GM23338 (cell line): ENCODE measurements at regions not wholly inside any gene's neighbourhood (a gene's known extent, or its start where the extent isn't known, plus 50 kb on each side); places are given as distances from the start of the nearest gene placed in this dataset.

Experiments used
- ATAC-seq: fragments of 200-7000 bp; cut with Tn5 transposase; 3 replicates; pipeline ENCODE4 v1.9.1; 2020
- DNase-seq: peaks from one replicate; pipeline ENCODE4 v3.0.0-alpha.2; 2015; ENCODE audit warnings: low spot score
- H2AFZ ChIP-seq: fragments of 200-600 bp; sonication (generic); 2 replicates; pipeline ENCODE4 v1.8.0; 2016; ENCODE audit warnings: antibody characterized with exemption, mild to moderate bottlenecking, moderate library complexity
- H3F3A ChIP-seq: fragments of 200-600 bp; sonication (generic); replicated peaks from 2 replicates; pipeline ENCODE4 v1.8.0; 2017; ENCODE audit warnings: antibody characterized with exemption, mixed run types, low read depth
- H3K27ac ChIP-seq: fragments of 200-600 bp; sonication (generic); 2 replicates; pipeline ENCODE4 v1.6.1; 2016; ENCODE audit warnings: low read depth
- H3K27me3 ChIP-seq: fragments of 200-600 bp; sonication (generic); 2 replicates; pipeline ENCODE4 v1.8.0; 2016; ENCODE audit warnings: mild to moderate bottlenecking, mixed run types, moderate library complexity; ENCODE audit not compliant: insufficient read depth
- H3K36me3 ChIP-seq: fragments of 200-600 bp; sonication (generic); 2 replicates; pipeline ENCODE4 v1.8.0; 2016; ENCODE audit warnings: mild to moderate bottlenecking; ENCODE audit not compliant: insufficient read depth
- H3K4me1 ChIP-seq: fragments of 200-600 bp; sonication (generic); 2 replicates; pipeline ENCODE4 v1.8.0; 2016; ENCODE audit warnings: mild to moderate bottlenecking, moderate library complexity; ENCODE audit not compliant: insufficient read depth
- H3K4me2 ChIP-seq: fragments of 200-600 bp; sonication (generic); 2 replicates; pipeline ENCODE4 v1.7.1; 2017; ENCODE audit warnings: mixed run types
- H3K4me3 ChIP-seq: fragments of 200-600 bp; sonication (generic); 2 replicates; pipeline ENCODE4 v1.6.1; 2016; ENCODE audit warnings: mixed run types
- H3K79me2 ChIP-seq: fragments of 200-600 bp; sonication (generic); replicated peaks from 2 replicates; pipeline ENCODE4 v1.8.0; 2017; ENCODE audit warnings: mild to moderate bottlenecking; ENCODE audit not compliant: insufficient read depth
- H3K9me2 ChIP-seq: fragments of 200-600 bp; sonication (generic); 2 replicates; pipeline ENCODE4 v1.8.0; 2017; ENCODE audit not compliant: insufficient read depth
- H4K20me1 ChIP-seq: fragments of 200-600 bp; sonication (generic); replicated peaks from 2 replicates; pipeline ENCODE4 v1.8.0; 2017; ENCODE audit warnings: mild to moderate bottlenecking; ENCODE audit not compliant: insufficient read depth
- H3K27ac Mint-ChIP-seq: 2 replicates; pipeline ENCODE4 v1.8.0; 2020; ENCODE audit warnings: inconsistent platforms, mild to moderate bottlenecking, moderate library complexity, mixed read lengths
- H3K27me3 Mint-ChIP-seq: 3 replicates; pipeline ENCODE4 v1.8.0; 2022; ENCODE audit warnings: low read depth, mild to moderate bottlenecking, moderate library complexity, mixed read lengths, inconsistent platforms; ENCODE audit not compliant: insufficient read depth, poor library complexity
- H3K36me3 Mint-ChIP-seq: 3 replicates; pipeline ENCODE4 v1.8.0; 2021; ENCODE audit warnings: low read depth, mild to moderate bottlenecking, inconsistent platforms, moderate library complexity, mixed read lengths
- H3K4me1 Mint-ChIP-seq: 3 replicates; pipeline ENCODE4 v1.8.0; 2020; ENCODE audit warnings: mild to moderate bottlenecking, inconsistent platforms, mixed read lengths
- H3K4me3 Mint-ChIP-seq: 3 replicates; pipeline ENCODE4 v1.8.0; 2021; ENCODE audit warnings: moderate library complexity, mild to moderate bottlenecking, inconsistent platforms, mixed read lengths
- H3K9me3 Mint-ChIP-seq: 3 replicates; pipeline ENCODE4 v1.8.0; 2020; ENCODE audit warnings: moderate library complexity, mild to moderate bottlenecking, inconsistent platforms, mixed read lengths
- CREB1 ChIP-seq: fragments of 250-450 bp; sonication (Bioruptor Pico); IDR thresholded peaks from 2 replicates; pipeline ENCODE4 v1.5.0; 2020; ENCODE audit warnings: low read depth, mild to moderate bottlenecking, moderate library complexity
- CTCF ChIP-seq, 2 experiments: fragments of 200-600 bp in 1 of 2; sonication (generic) in 1 of 2; conservative IDR thresholded peaks; 2 replicates each; pipeline versions ENCODE4 v1.5.1 to v1.6.1; 2016 to 2017; ENCODE audit warnings: antibody characterized with exemption in 2 of 2, low read depth in 2 of 2, mild to moderate bottlenecking in 2 of 2, moderate library complexity in 1 of 2
- ETS1 ChIP-seq: IDR thresholded peaks from 2 replicates; pipeline ENCODE4 v1.6.1; 2016; ENCODE audit warnings: antibody characterized with exemption
- EZH2 ChIP-seq: fragments of 200-600 bp; sonication (generic); IDR thresholded peaks from one replicate; pipeline ENCODE4 v1.8.0; 2017; ENCODE audit warnings: antibody characterized with exemption, mild to moderate bottlenecking, low read depth; ENCODE audit not compliant: unreplicated experiment
- EZH2phosphoT487 ChIP-seq: fragments of 200-600 bp; sonication (generic); IDR thresholded peaks from one replicate; pipeline ENCODE4 v1.8.1; 2018; ENCODE audit warnings: antibody characterized with exemption; ENCODE audit not compliant: unreplicated experiment
- JUNB ChIP-seq: IDR thresholded peaks from one replicate; pipeline ENCODE4 v1.6.1; 2016; ENCODE audit warnings: antibody characterized with exemption; ENCODE audit not compliant: unreplicated experiment
- NANOG ChIP-seq: IDR thresholded peaks from 2 replicates; pipeline ENCODE4 v1.6.1; 2016; ENCODE audit warnings: antibody characterized with exemption, borderline replicate concordance
- POLR2AphosphoS5 ChIP-seq: IDR thresholded peaks from 2 replicates; pipeline ENCODE4 v1.6.1; 2016; ENCODE audit warnings: antibody characterized with exemption, low read depth
- REST ChIP-seq: IDR thresholded peaks from one replicate; pipeline ENCODE4 v1.6.1; 2018; ENCODE audit warnings: antibody characterized with exemption; ENCODE audit not compliant: unreplicated experiment
- STAT1 ChIP-seq: IDR thresholded peaks from one replicate; pipeline ENCODE4 v1.6.1; 2016; ENCODE audit warnings: antibody characterized with exemption; ENCODE audit not compliant: unreplicated experiment
- ZNF114 ChIP-seq: fragments of 250-450 bp; sonication (Bioruptor Pico); IDR thresholded peaks from 2 replicates; pipeline ENCODE4 v1.5.0; 2020; ENCODE audit warnings: mild to moderate bottlenecking, moderate library complexity
- ZNF331 ChIP-seq: fragments of 250-450 bp; sonication (Bioruptor Pico); IDR thresholded peaks from 2 replicates; pipeline ENCODE4 v1.5.0; 2020; ENCODE audit warnings: low read depth, mild to moderate bottlenecking, moderate library complexity
- ZNF462 ChIP-seq: fragments of 250-450 bp; sonication (Bioruptor Pico); IDR thresholded peaks from 2 replicates; pipeline ENCODE4 v1.5.0; 2020; ENCODE audit warnings: mild to moderate bottlenecking, moderate library complexity

GRCh38 chr4:11209826-11210225, 218.9 kb downstream of the HS3ST1 start:
- TF ChIP-seq ZNF114 (CRISPR knock-in tag) (no peak), ZNF331 (CRISPR knock-in tag) (no peak), ZNF462 (CRISPR knock-in tag) (no peak), STAT1 (no peak), REST (no peak), JUNB (no peak), EZH2phosphoT487 (no peak), NANOG (no peak), CTCF (conservative IDR thresholded peaks at IDR 0.05; ENCODE audit: low read depth in 2 of 2) (no peak), ETS1 (no peak), CREB1 (CRISPR knock-in tag) (no peak), EZH2 (no peak), POLR2AphosphoS5 (no peak)
- H3K27ac Mint-ChIP-seq: no peak overlapping the region
- Histone ChIP-seq H3K27me3 (no peaks in the 10 kb centered on the region), H3K4me3 (no peak overlapping the region), H3K79me2 (no peaks in the 10 kb centered on the region), H3K36me3 (no peaks in the 10 kb centered on the region), H3K4me1 (no peaks in the 10 kb centered on the region), H4K20me1 (no peaks in the 10 kb centered on the region), H3K4me2 (no peak overlapping the region), H3F3A (no peaks in the 10 kb centered on the region), H2AFZ (no peak overlapping the region), H3K9me2 (peaks cover 7% of the 10 kb centered on the region; the same call in 1 of the 2 replicates), H3K27ac (no peak overlapping the region)
- no peak for ATAC-seq
- H3K27me3 Mint-ChIP-seq: peaks cover 3% of the 10 kb centered on the region
- H3K4me1 Mint-ChIP-seq: no peaks in the 10 kb centered on the region; the same call in 2 of the 3 replicates
- H3K9me3 Mint-ChIP-seq: peaks cover 13% of the 10 kb centered on the region; the same call in 2 of the 3 replicates
- no peak for DNase-seq
- H3K36me3 Mint-ChIP-seq: peaks cover 7% of the 10 kb centered on the region; the same call in 2 of the 3 replicates
- H3K4me3 Mint-ChIP-seq: no peak overlapping the region
